AG09319 (cell line): ENCODE measurements at regions not wholly inside any gene's neighbourhood (a gene's known extent, or its start where the extent isn't known, plus 50 kb on each side); places are given as distances from the start of the nearest gene placed in this dataset.
A peak's percentile ranks its signal among the peaks of the same experiment; 100 is the strongest.

Experiments
- DNase-seq: peaks from one replicate; pipeline ENCODE4 v3.0.0-alpha.2; 2010; ENCODE audit warnings: low read depth; ENCODE audit errors: extremely low read depth
- CTCF ChIP-seq: IDR thresholded peaks from 2 replicates; pipeline ENCODE4 v1.5.1; 2011; ENCODE audit warnings: low read depth, mild to moderate bottlenecking, inconsistent platforms, low read length, moderate library complexity

- no peak for TF ChIP-seq CTCF
Measured at GRCh38 chr11:8340296-8340695, 76.6 kb upstream of the LMO1 start.

GRCh38 chr11:8339592-8340022, 75.9 kb upstream of the LMO1 start:
- no peak for DNase-seq
- no peak for TF ChIP-seq CTCF

More at GRCh38 chr11:8340296-8340695, 76.6 kb upstream of the LMO1 start:
- no peak for DNase-seq

GRCh38 chr11:8338138-8338537, 74.5 kb upstream of the LMO1 start:
- no peak for DNase-seq
- TF ChIP-seq CTCF, result peak; percentile 63

- no peak for TF ChIP-seq CTCF
- DNase-seq, result no peak
Measured at GRCh38 chr11:8337130-8337795, 73.6 kb upstream of the LMO1 start.

GRCh38 chr11:8336356-8337129, 72.9 kb upstream of the LMO1 start:
- no peak for TF ChIP-seq CTCF
- DNase-seq, result no peak

GRCh38 chr11:8335683-8336082, 72.0 kb upstream of the LMO1 start:
- TF ChIP-seq CTCF, result no peak
- DNase-seq, result no peak

- DNase-seq, result no peak
- TF ChIP-seq CTCF, result no peak
Measured at GRCh38 chr11:8335186-8335585, 71.5 kb upstream of the LMO1 start.
